CD4-positive, alpha-beta T cell treated with Interleukin-1 beta for 1 hour (primary cell): ENCODE measurements at regions not wholly inside any gene's neighbourhood (a gene's known extent, or its start where the extent isn't known, plus 50 kb on each side); places are given as distances from the start of the nearest gene placed in this dataset.
"Not testable (repeated sequence)": the region's sequence is repeated elsewhere in the genome, so short reads cannot be mapped to it uniquely, and the experiment has no call there.

ENCODE experiments used
- DNase-seq, 2 donors: peaks; one replicate each; pipeline ENCODE4 v3.0.0-alpha.2; 2020 to 2022

- no peak for DNase-seq
Measured at GRCh38 chr3:20450611-20451010, 264.6 kb upstream of the SGO1 start.

- no peak for DNase-seq
Measured at GRCh38 chr3:20442846-20443245, 256.8 kb upstream of the SGO1 start.

- DNase-seq, result not testable (repeated sequence)
Measured at GRCh38 chr3:20427268-20427667, 241.3 kb upstream of the SGO1 start.

GRCh38 chr3:20425138-20425537 lies 239.1 kb upstream of the SGO1 start:
- DNase-seq, result no peak

GRCh38 chr3:20424086-20424485 lies 238.1 kb upstream of the SGO1 start:
- DNase-seq, result no peak

GRCh38 chr3:20422391-20422790 lies 236.4 kb upstream of the SGO1 start:
- DNase-seq, result no peak

- DNase-seq, result no peak
Measured at GRCh38 chr3:20417388-20418108, 231.5 kb upstream of the SGO1 start.

GRCh38 chr3:20406611-20407011 lies 220.6 kb upstream of the SGO1 start:
- DNase-seq, result no peak

GRCh38 chr3:20405744-20406143 lies 219.7 kb upstream of the SGO1 start:
- DNase-seq, result no peak

GRCh38 chr3:20405231-20405630 lies 219.2 kb upstream of the SGO1 start:
- DNase-seq, result no peak

- DNase-seq, result no peak
Measured at GRCh38 chr3:20404741-20405100, 218.7 kb upstream of the SGO1 start.

GRCh38 chr3:20403986-20404740 lies 218.2 kb upstream of the SGO1 start:
- no peak for DNase-seq

GRCh38 chr3:20401253-20401652 lies 215.2 kb upstream of the SGO1 start:
- DNase-seq, result no peak

GRCh38 chr3:20400686-20401085 lies 214.7 kb upstream of the SGO1 start:
- DNase-seq, result no peak

- no peak for DNase-seq
Measured at GRCh38 chr3:20400281-20400680, 214.3 kb upstream of the SGO1 start.

- DNase-seq, result no peak
Measured at GRCh38 chr3:20396335-20396734, 210.3 kb upstream of the SGO1 start.

GRCh38 chr3:20395692-20396091 lies 209.7 kb upstream of the SGO1 start:
- no peak for DNase-seq

- no peak for DNase-seq
Measured at GRCh38 chr3:20394243-20394642, 208.2 kb upstream of the SGO1 start.

- no peak for DNase-seq
Measured at GRCh38 chr3:20391644-20392043, 205.6 kb upstream of the SGO1 start.

GRCh38 chr3:20388971-20389370 lies 203.0 kb upstream of the SGO1 start:
- DNase-seq, result no peak

- no peak for DNase-seq
Measured at GRCh38 chr3:20380295-20380694, 194.3 kb upstream of the SGO1 start.

- DNase-seq, result no peak
Measured at GRCh38 chr3:20378315-20378714, 192.3 kb upstream of the SGO1 start.

- no peak for DNase-seq
Measured at GRCh38 chr3:20376665-20377217, 190.7 kb upstream of the SGO1 start.

GRCh38 chr3:20375302-20375701 lies 189.3 kb upstream of the SGO1 start:
- no peak for DNase-seq
